HG02938 (cell line): ENCODE measurements at regions not wholly inside any gene's neighbourhood (a gene's known extent, or its start where the extent isn't known, plus 50 kb on each side); places are given as distances from the start of the nearest gene placed in this dataset.
"Not testable (repeated sequence)": the region's sequence is repeated elsewhere in the genome, so short reads cannot be mapped to it uniquely, and the experiment has no call there.

ENCODE experiments used
- ATAC-seq: cut with Tn5 transposase; IDR thresholded peaks from one replicate; pipeline ENCODE4 v1.9.1; 2021; ENCODE audit warnings: mild to moderate bottlenecking, moderate library complexity; ENCODE audit not compliant: unreplicated experiment

GRCh38 chr4:58871509-58871908, 1761.3 kb upstream of the IGFBP7 start:
- ATAC-seq = no peak

GRCh38 chr4:58849026-58849425, 1738.8 kb upstream of the IGFBP7 start:
- ATAC-seq = no peak

- ATAC-seq = no peak
Observed at GRCh38 chr4:58843455-58843854, 1733.3 kb upstream of the IGFBP7 start.

- no peak for ATAC-seq
Observed at GRCh38 chr4:58833126-58833525, 1722.9 kb upstream of the IGFBP7 start.

GRCh38 chr4:58825278-58825677, 1715.1 kb upstream of the IGFBP7 start:
- ATAC-seq = no peak

- not testable (repeated sequence) for ATAC-seq
Observed at GRCh38 chr4:58818560-58818959, 1708.4 kb upstream of the IGFBP7 start.

- ATAC-seq = no peak
Observed at GRCh38 chr4:58809948-58810347, 1699.8 kb upstream of the IGFBP7 start.

GRCh38 chr4:58809366-58809765, 1699.2 kb upstream of the IGFBP7 start:
- ATAC-seq = no peak

- no peak for ATAC-seq
Observed at GRCh38 chr4:58808817-58809216, 1698.6 kb upstream of the IGFBP7 start.

GRCh38 chr4:58807843-58808615, 1697.8 kb upstream of the IGFBP7 start:
- no peak for ATAC-seq

GRCh38 chr4:58776627-58777026, 1666.4 kb upstream of the IGFBP7 start:
- no peak for ATAC-seq

GRCh38 chr4:58767598-58767997, 1657.4 kb upstream of the IGFBP7 start:
- no peak for ATAC-seq

GRCh38 chr4:58766763-58767162, 1656.6 kb upstream of the IGFBP7 start:
- no peak for ATAC-seq

- ATAC-seq = no peak
Observed at GRCh38 chr4:58761563-58761962, 1651.4 kb upstream of the IGFBP7 start.

- ATAC-seq = no peak
Observed at GRCh38 chr4:58760737-58761136, 1650.6 kb upstream of the IGFBP7 start.

- no peak for ATAC-seq
Observed at GRCh38 chr4:58760100-58760499, 1649.9 kb upstream of the IGFBP7 start.

GRCh38 chr4:58749206-58749605, 1639.0 kb upstream of the IGFBP7 start:
- no peak for ATAC-seq

- no peak for ATAC-seq
Observed at GRCh38 chr4:58740897-58741296, 1630.7 kb upstream of the IGFBP7 start.

- no peak for ATAC-seq
Observed at GRCh38 chr4:58739275-58739674, 1629.1 kb upstream of the IGFBP7 start.

- ATAC-seq = no peak
Observed at GRCh38 chr4:58738375-58738774, 1628.2 kb upstream of the IGFBP7 start.

GRCh38 chr4:58734030-58734674, 1624.0 kb upstream of the IGFBP7 start:
- no peak for ATAC-seq

GRCh38 chr4:58732973-58733372, 1622.8 kb upstream of the IGFBP7 start:
- ATAC-seq = no peak

GRCh38 chr4:58723954-58724353, 1613.8 kb upstream of the IGFBP7 start:
- no peak for ATAC-seq
